ENCODE measurements at regions not wholly inside any gene's neighbourhood (a gene's known extent, or its start where the extent isn't known, plus 50 kb on each side); places are given as distances from the start of the nearest gene placed in this dataset.

- H3K27ac Mint-ChIP-seq (ENCODE audit: unreplicated experiment) = no peak overlapping the region
- no peaks in the 10 kb centered on the region for H3K27me3 Mint-ChIP-seq (ENCODE audit: low read depth)
- H3K36me3 Mint-ChIP-seq (ENCODE audit: low read depth) = peaks cover 5% of the 10 kb centered on the region
- no peak for TF ChIP-seq CTCF (IDR thresholded peaks at IDR 0.05)
- no peak for DNase-seq (ENCODE audit: low spot score)
- no peak overlapping the region for H3K4me3 Mint-ChIP-seq (ENCODE audit: unreplicated experiment)
- no peaks in the 10 kb centered on the region for H3K4me1 Mint-ChIP-seq (ENCODE audit: low read depth)
- peaks cover 8% of the 10 kb centered on the region for H3K9me3 Mint-ChIP-seq (ENCODE audit: low read depth)
These were observed 642.1 kb downstream of the INHBA start for GRCh38 chr7:41060796-41061195.

GRCh38 chr7:41059796-41060195 lies 643.1 kb downstream of the INHBA start:
- TF ChIP-seq CTCF (IDR thresholded peaks at IDR 0.05) = no peak
- H3K4me3 Mint-ChIP-seq (ENCODE audit: unreplicated experiment) = no peak overlapping the region
- no peak overlapping the region for H3K27ac Mint-ChIP-seq (ENCODE audit: unreplicated experiment)
- no peaks in the 10 kb centered on the region for H3K4me1 Mint-ChIP-seq (ENCODE audit: low read depth)
- peaks cover 8% of the 10 kb centered on the region for H3K9me3 Mint-ChIP-seq (ENCODE audit: low read depth)
- H3K36me3 Mint-ChIP-seq (ENCODE audit: low read depth) = peaks cover 5% of the 10 kb centered on the region
- no peaks in the 10 kb centered on the region for H3K27me3 Mint-ChIP-seq (ENCODE audit: low read depth)
- DNase-seq (ENCODE audit: low spot score) = no peak

GRCh38 chr7:41058986-41059741 lies 643.7 kb downstream of the INHBA start:
- no peak for DNase-seq (ENCODE audit: low spot score)
- peaks cover 8% of the 10 kb centered on the region for H3K9me3 Mint-ChIP-seq (ENCODE audit: low read depth)
- H3K36me3 Mint-ChIP-seq (ENCODE audit: low read depth) = peaks cover 5% of the 10 kb centered on the region
- no peak overlapping the region for H3K27ac Mint-ChIP-seq (ENCODE audit: unreplicated experiment)
- no peaks in the 10 kb centered on the region for H3K27me3 Mint-ChIP-seq (ENCODE audit: low read depth)
- H3K4me1 Mint-ChIP-seq (ENCODE audit: low read depth) = peaks cover 2% of the 10 kb centered on the region
- TF ChIP-seq CTCF (IDR thresholded peaks at IDR 0.05) = no peak
- no peak overlapping the region for H3K4me3 Mint-ChIP-seq (ENCODE audit: unreplicated experiment)

GRCh38 chr7:41054960-41055661 lies 647.8 kb downstream of the INHBA start:
- DNase-seq (ENCODE audit: low spot score) = no peak
- TF ChIP-seq CTCF (IDR thresholded peaks at IDR 0.05) = no peak
- Mint-ChIP-seq H3K4me1 (ENCODE audit: low read depth) (peaks cover 9% of the 10 kb centered on the region), H3K4me3 (ENCODE audit: unreplicated experiment) (no peak overlapping the region), H3K27ac (ENCODE audit: unreplicated experiment) (no peak overlapping the region), H3K36me3 (ENCODE audit: low read depth) (peaks cover 5% of the 10 kb centered on the region), H3K27me3 (ENCODE audit: low read depth) (no peaks in the 10 kb centered on the region), H3K9me3 (ENCODE audit: low read depth) (peaks cover 8% of the 10 kb centered on the region)

GRCh38 chr7:41053820-41054219 lies 649.1 kb downstream of the INHBA start:
- DNase-seq (ENCODE audit: low spot score) = no peak
- Mint-ChIP-seq H3K4me3 (ENCODE audit: unreplicated experiment) (no peak overlapping the region), H3K27ac (ENCODE audit: unreplicated experiment) (no peak overlapping the region), H3K9me3 (ENCODE audit: low read depth) (peaks cover 8% of the 10 kb centered on the region), H3K36me3 (ENCODE audit: low read depth) (peaks cover 5% of the 10 kb centered on the region), H3K27me3 (ENCODE audit: low read depth) (no peaks in the 10 kb centered on the region), H3K4me1 (ENCODE audit: low read depth) (peaks cover 9% of the 10 kb centered on the region)
- peak; percentile 50 for TF ChIP-seq CTCF (IDR thresholded peaks at IDR 0.05)
